OCI-LY3 (cell line): ENCODE measurements at regions not wholly inside any gene's neighbourhood (a gene's known extent, or its start where the extent isn't known, plus 50 kb on each side); places are given as distances from the start of the nearest gene placed in this dataset.

Source experiments
- H2AFZ ChIP-seq: fragments of 200-600, 300-600 bp; shearing (Covaris generic); 2 replicates; pipeline ENCODE4 v1.6.0; 2014; ENCODE audit warnings: antibody characterized with exemption, low read depth, low read length
- H3K27ac ChIP-seq: fragments of 200-600, 300-600 bp; sonication (generic); 2 replicates; pipeline ENCODE4 v1.5.1; 2014; ENCODE audit warnings: mild to moderate bottlenecking, low read length, moderate library complexity, mixed read lengths
- H3K27me3 ChIP-seq: fragments of 200-600, 300-600 bp; sonication (generic); 2 replicates; pipeline ENCODE4 v1.6.1; 2014; ENCODE audit warnings: low read depth, low read length, mixed read lengths
- H3K36me3 ChIP-seq: fragments of 200-600, 300-600 bp; sonication (generic); replicated peaks from 2 replicates; pipeline ENCODE3; 2014; ENCODE audit warnings: low read depth, low read length, mixed read lengths
- H3K4me1 ChIP-seq: fragments of 300-600, 200-600 bp; sonication (generic); 2 replicates; pipeline ENCODE4 v1.6.1; 2014; ENCODE audit warnings: low read length, mixed read lengths
- H3K4me2 ChIP-seq: fragments of 200-600, 300-600 bp; sonication (generic); 2 replicates; pipeline ENCODE4 v1.6.1; 2014; ENCODE audit warnings: low read length, mixed read lengths
- H3K4me3 ChIP-seq: fragments of 300-600, 200-600 bp; sonication (generic); 2 replicates; pipeline ENCODE4 v1.5.1; 2014; ENCODE audit warnings: antibody characterized with exemption, mild to moderate bottlenecking, low read length, moderate library complexity
- H3K79me2 ChIP-seq: fragments of 300-600, 200-600 bp; shearing (Covaris generic); 2 replicates; pipeline ENCODE4 v1.6.1; 2014; ENCODE audit warnings: mild to moderate bottlenecking, low read length, mixed read lengths
- H3K9ac ChIP-seq: fragments of 300-600, 200-600 bp; shearing (Covaris generic); 2 replicates; pipeline ENCODE4 v1.6.0; 2014; ENCODE audit warnings: mild to moderate bottlenecking, low read length, moderate library complexity
- H3K9me3 ChIP-seq: fragments of 200-600, 300-600 bp; shearing (Covaris generic); 2 replicates; pipeline ENCODE4 v1.6.1; 2014; ENCODE audit warnings: low read length, mixed read lengths; ENCODE audit not compliant: insufficient read depth
- H4K20me1 ChIP-seq: fragments of 200-600, 300-600 bp; sonication (generic); 2 replicates; pipeline ENCODE4 v1.6.1; 2016; ENCODE audit warnings: low read length, mixed read lengths; ENCODE audit not compliant: insufficient read depth
- EZH2phosphoT487 ChIP-seq: fragments of 200-600 bp; shearing (Covaris generic); IDR thresholded peaks from 2 replicates; pipeline ENCODE4 v1.6.1; 2018; ENCODE audit warnings: antibody characterized with exemption, mixed run types, low read depth
- TF ChIP-seq, protein P1 (sequence below): fragments of 200-600, 300-600 bp; sonication (generic); IDR thresholded peaks from 2 replicates; pipeline ENCODE4 v1.5.1; 2014; ENCODE audit warnings: antibody characterized with exemption, low read length, low read depth

DNA sequence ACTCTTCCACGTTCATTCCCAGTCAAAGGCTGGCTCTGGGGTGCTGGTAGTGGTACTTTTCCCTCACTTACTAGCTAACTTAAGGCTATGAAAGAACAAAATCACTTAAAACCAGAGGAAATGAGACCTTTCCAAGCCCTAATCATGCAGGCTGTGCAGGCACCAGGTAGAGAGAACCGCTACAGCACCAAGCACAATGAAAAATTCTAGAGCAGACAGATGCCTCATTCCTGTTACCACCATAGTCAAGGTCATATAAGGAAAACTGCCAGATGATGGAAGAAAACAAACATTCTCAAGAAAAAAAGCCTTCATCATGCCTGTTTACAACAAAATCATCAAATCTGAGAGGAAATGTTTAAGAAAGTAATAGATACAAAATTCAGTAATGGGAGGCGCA lies 374.4 kb upstream of the PDE4D start:
- H3K9ac ChIP-seq, result no peak overlapping the region
- H3K4me2 ChIP-seq, result no peak overlapping the region

DNA sequence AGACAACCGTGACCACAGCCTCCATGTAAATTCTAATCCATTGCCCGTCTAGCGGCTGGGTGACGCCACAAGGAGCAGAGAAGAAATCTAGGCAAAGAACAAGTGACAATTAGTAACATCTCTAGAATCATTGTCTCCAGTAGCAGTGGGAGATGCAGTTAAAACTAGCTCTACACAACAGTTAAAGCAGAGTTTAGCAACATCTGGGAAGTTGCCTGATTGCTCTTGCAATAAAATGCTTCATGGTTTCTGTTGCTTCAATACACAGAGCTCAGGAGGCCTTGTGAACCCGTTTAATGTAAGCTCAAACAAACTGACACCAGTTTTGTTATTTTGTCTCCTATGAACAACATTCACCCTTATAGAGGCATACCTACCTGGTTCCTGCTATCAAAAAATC lies 369.8 kb upstream of the PDE4D start:
- Histone ChIP-seq H2AFZ (no peak overlapping the region), H3K9ac (no peak overlapping the region), H4K20me1 (no peaks in the 10 kb centered on the region), H3K27me3 (no peaks in the 10 kb centered on the region), H3K4me2 (no peak overlapping the region), H3K9me3 (no peaks in the 10 kb centered on the region), H3K36me3 (no peaks in the 10 kb centered on the region), H3K27ac (no peak overlapping the region), H3K4me1 (no peaks in the 10 kb centered on the region), H3K4me3 (no peak overlapping the region), H3K79me2 (no peaks in the 10 kb centered on the region)
- TF ChIP-seq EZH2phosphoT487, result no peak
- TF ChIP-seq, protein P1, sequence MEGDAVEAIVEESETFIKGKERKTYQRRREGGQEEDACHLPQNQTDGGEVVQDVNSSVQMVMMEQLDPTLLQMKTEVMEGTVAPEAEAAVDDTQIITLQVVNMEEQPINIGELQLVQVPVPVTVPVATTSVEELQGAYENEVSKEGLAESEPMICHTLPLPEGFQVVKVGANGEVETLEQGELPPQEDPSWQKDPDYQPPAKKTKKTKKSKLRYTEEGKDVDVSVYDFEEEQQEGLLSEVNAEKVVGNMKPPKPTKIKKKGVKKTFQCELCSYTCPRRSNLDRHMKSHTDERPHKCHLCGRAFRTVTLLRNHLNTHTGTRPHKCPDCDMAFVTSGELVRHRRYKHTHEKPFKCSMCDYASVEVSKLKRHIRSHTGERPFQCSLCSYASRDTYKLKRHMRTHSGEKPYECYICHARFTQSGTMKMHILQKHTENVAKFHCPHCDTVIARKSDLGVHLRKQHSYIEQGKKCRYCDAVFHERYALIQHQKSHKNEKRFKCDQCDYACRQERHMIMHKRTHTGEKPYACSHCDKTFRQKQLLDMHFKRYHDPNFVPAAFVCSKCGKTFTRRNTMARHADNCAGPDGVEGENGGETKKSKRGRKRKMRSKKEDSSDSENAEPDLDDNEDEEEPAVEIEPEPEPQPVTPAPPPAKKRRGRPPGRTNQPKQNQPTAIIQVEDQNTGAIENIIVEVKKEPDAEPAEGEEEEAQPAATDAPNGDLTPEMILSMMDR, result no peak

More for the DNA sequence above, 374.4 kb upstream of the PDE4D start:
- no peaks in the 10 kb centered on the region for H4K20me1 ChIP-seq
- no peaks in the 10 kb centered on the region for H3K4me1 ChIP-seq
- H3K79me2 ChIP-seq, result no peaks in the 10 kb centered on the region
- no peaks in the 10 kb centered on the region for H3K27me3 ChIP-seq
- TF ChIP-seq, protein P1, result no peak
- no peak for TF ChIP-seq EZH2phosphoT487
- no peaks in the 10 kb centered on the region for H3K9me3 ChIP-seq
- H3K4me3 ChIP-seq, result no peak overlapping the region
- H2AFZ ChIP-seq, result no peak overlapping the region
- H3K27ac ChIP-seq, result no peak overlapping the region
- H3K36me3 ChIP-seq, result no peaks in the 10 kb centered on the region

DNA sequence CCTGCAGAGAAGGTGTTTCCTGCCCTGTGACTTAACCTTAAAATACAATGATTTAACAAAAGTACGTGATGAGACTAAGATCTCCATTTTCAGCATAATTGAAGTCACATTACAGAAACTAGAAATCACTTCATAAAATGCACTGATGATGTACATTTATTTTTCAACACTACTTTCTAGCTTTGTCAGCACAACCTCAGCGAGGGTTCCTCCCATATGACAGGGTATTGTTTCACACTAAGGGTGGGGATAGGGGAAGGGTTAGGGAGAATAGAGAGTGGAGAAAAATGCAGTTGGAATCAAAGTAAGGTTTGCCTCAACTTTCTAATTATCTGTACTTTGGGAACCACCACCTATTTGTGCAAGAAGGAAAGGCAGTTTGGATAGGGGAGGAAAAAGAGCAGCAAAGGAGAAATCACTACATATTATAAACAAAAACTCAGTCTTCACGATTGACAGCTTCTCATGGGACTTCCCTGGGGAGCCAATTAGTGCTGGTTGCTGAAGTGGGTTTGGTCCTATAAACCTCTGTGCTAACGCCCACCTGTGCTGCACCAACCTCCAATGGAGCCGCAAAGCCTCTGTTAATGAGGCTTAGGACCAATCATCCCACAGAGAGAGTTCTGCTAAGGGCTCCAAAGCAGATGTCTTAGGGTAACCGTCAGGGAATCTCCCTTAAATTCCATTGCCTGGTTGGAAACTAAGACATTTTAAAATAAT lies 369.2 kb upstream of the PDE4D start:
- Histone ChIP-seq H3K79me2 (no peaks in the 10 kb centered on the region), H3K9me3 (no peaks in the 10 kb centered on the region), H2AFZ (no peak overlapping the region), H3K27ac (no peak overlapping the region), H3K36me3 (no peaks in the 10 kb centered on the region), H3K9ac (no peak overlapping the region), H4K20me1 (no peaks in the 10 kb centered on the region), H3K4me2 (no peak overlapping the region), H3K4me3 (no peak overlapping the region), H3K27me3 (no peaks in the 10 kb centered on the region), H3K4me1 (no peaks in the 10 kb centered on the region)
- no peak for TF ChIP-seq EZH2phosphoT487
- TF ChIP-seq, protein P1, result no peak

DNA sequence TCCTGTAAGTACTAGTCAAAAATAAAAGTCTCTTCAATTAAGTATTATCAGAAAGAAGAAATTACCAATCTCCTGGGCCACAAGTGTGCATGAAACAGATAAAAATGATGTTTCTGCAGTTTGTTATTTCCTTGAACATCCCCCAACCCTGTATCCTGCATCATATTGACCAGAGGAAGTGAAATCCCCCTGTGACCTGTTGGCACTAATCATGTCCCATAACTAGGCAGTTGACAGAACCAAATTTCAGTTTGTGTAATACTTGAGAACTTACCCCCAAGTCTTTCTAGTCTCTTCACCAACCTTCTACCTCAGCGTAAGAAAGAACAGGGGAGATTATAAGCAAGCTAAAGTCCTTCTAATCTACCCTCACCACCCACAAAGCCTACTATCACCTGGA lies 368.2 kb upstream of the PDE4D start:
- no peak overlapping the region for H3K4me3 ChIP-seq
- TF ChIP-seq, protein P1, result no peak
- TF ChIP-seq EZH2phosphoT487, result no peak
- H3K9ac ChIP-seq, result no peak overlapping the region
- H4K20me1 ChIP-seq, result no peaks in the 10 kb centered on the region
- H3K27me3 ChIP-seq, result no peaks in the 10 kb centered on the region
- H2AFZ ChIP-seq, result no peak overlapping the region
- no peaks in the 10 kb centered on the region for H3K4me1 ChIP-seq
- H3K9me3 ChIP-seq, result no peaks in the 10 kb centered on the region
- H3K27ac ChIP-seq, result no peak overlapping the region
- H3K36me3 ChIP-seq, result no peaks in the 10 kb centered on the region
- H3K79me2 ChIP-seq, result no peaks in the 10 kb centered on the region
- H3K4me2 ChIP-seq, result no peak overlapping the region
